GM18907 (cell line): ENCODE measurements at regions not wholly inside any gene's neighbourhood (a gene's known extent, or its start where the extent isn't known, plus 50 kb on each side); places are given as distances from the start of the nearest gene placed in this dataset.

Experiments
- ATAC-seq: cut with Tn5 transposase; IDR thresholded peaks from one replicate; pipeline ENCODE4 v1.9.1; 2021; ENCODE audit warnings: mild to moderate bottlenecking, moderate library complexity; ENCODE audit not compliant: unreplicated experiment

DNA sequence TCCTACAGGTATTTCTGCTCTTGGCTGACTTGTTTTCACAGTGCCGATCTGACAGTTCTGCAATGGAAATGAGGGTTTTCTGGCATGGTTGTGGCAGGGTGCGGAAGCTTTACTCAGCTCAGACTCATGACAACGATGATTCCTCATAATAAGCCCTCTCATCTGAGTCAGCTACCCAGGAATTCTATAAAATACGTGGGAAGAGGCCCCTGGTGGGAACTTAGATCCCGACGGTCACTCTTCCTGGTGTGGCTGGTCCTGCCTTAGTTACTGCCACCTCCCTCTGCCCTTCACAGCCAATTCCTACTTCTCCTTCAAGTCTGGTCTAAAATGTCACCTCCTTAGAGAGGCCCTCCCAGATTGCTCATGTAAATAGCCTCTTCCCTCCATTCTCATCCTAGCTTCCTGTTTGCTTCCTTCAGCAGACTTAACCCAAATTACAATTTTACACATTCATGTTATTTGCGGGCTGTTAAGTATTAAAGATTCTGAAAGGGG lies 104.2 kb upstream of the MAP1LC3B2 start:
- no peak for ATAC-seq

DNA sequence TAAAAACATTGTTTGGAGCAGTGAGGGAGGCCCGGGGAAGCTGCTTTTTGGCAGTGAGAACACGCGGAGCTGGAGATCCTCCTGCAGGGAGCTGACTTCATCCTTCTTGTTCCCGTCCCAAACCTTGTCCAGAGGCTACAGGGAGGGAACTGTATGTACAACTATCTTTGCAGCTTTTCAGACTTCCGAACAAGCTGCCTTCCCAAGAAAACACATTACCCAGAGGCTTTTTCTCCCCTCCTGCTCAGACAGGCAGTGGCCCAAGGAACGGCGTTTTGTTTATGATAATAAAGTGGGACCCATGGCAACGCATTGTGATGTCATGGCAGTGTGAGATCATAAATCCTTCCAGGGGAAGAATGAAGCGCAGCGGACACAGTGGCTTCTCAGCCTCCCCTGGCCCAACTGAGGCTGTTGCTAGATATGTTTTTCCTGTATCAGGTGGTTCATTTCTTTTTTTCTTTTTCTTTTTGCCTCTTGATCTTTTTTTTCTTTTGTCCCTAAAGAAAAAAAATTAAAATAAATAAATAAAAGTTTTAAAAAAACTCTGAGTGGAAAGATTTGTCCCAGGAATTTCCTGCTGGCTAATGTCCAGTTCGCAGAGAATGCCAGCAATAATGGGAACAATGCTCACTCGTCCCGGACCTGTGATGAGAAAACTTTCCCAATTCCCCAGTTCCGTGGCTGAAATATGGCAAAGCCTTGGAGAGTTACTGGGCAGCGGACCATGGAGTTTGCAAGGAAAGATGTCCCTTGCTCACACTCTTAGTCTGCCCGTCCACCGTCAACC lies 103.4 kb upstream of the MAP1LC3B2 start:
- no peak for ATAC-seq

DNA sequence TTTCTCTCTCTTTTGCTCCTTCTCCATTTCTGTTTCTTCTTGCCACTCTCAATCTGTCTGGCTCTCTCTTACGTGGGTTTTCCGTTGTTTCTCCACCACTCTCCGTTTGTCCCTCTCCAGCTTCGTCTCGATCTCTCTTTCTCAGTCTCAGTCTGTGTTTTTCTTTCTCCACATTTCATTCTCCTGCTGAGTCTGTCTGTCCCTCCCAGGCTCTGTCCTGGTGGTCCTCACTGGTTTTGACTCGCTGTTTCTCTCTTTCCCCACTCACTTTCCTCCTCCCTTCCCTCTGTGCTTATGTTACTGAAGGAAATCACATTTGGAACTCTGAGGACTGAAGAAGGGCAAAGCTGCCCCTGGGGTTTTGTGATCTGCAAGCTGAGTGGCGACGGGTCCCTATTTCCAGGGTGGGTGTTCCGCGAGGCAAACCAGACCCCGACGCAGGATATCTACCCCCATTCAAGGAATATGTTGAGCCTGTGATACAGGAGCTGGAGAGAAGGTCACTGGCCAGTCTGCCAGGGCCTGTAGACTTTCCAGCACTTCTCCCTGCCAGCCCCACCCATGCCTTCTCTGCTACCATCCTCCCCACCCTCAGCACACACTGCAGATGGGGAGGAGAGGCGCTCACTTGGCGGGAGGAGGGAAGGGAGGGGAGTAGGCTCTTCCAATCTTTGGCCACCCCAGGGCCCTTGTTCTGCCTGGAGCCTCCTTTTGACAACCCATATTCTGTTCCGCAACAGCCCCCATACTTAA lies 102.7 kb upstream of the MAP1LC3B2 start:
- ATAC-seq: no peak

DNA sequence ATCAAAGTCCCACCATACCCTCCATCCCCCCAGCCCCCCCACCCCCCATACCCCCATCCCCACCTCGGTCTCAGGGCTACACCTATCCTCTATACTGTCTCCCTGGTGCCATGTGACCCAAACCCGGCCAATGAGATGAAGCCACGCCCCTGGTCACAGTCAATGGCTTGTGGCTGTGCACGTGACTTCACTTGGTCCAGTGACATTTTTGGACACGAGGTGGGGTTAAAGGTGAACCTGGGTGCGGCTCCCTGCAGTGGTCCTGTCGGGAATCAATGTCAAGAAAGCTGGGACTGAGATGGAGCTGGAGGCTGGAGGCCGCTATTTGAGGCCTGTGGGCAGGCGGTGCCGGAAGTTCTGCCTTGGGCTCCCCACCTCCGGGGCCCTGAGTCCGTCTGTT lies 100.7 kb upstream of the MAP1LC3B2 start:
- ATAC-seq: no peak

DNA sequence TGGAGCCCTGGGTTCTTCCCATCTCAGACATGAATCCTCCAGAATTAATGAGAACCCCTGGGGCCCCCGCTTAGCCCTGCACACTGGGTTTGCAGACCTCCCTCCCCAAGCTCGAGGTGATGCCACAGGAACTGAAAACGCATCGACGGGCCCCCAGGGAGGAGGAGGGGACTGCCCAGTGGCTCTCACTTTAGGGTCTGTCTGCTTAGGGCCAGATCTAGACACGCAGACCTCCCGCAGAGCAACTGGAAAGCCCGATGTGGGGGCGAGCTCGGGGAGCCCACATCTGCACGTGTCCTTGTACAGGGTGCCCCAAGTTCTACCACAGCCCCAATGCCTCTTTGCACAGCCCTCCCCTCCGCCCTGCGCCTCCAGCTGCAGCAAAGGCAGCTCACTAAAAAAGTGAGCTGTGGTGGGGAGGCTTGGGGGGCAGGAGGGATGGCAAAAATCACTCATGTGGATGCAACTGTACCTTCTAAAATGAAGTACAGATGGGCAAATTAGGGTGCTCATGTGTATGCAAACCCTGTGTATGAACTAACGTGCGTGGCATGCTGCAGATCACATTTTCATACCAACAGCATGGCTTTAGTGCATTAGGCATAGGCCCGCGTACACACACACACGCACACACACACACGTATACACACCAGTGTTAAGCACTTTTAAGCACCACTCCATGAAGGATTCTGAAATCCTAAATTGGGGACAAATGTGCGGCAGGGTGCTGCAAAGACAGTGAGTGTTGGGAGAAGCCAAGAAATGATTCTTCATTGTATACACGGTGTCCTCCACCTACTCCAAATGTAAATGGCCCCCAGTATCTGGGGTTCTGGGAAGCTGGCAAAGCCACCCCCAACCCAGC lies 99.9 kb upstream of the MAP1LC3B2 start:
- ATAC-seq: no peak

- no peak for ATAC-seq
These were observed 99.1 kb upstream of the MAP1LC3B2 start for GRCh38 chr12:116459916-116460663.

DNA sequence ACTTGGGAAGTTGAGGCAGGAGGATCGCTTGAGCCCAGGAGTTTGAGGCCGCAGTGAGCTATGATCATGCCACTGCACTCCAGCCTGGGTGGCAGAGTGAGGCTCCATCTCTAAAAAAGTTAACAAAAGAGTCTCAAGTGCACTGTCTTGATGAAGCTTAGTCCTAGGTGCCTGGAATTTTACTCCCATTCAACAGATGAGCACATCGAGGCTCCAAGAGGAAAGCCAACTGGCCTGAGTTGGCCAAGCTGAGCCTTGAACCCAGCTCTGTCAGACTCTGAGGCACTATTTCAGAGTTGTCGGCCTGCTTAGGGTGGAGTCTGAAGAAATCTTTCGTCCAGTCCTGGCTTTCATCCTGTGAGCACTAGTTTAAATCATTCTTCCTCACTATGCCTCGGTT lies 98.1 kb upstream of the MAP1LC3B2 start:
- ATAC-seq: no peak

- ATAC-seq: no peak
These were observed 95.8 kb upstream of the MAP1LC3B2 start for GRCh38 chr12:116463366-116463765.

- ATAC-seq: no peak
These were observed 93.8 kb upstream of the MAP1LC3B2 start for GRCh38 chr12:116465407-116465806.

- ATAC-seq: no peak
These were observed 93.3 kb upstream of the MAP1LC3B2 start for GRCh38 chr12:116465856-116466255.

- no peak for ATAC-seq
These were observed 92.6 kb upstream of the MAP1LC3B2 start for GRCh38 chr12:116466536-116466935.

DNA sequence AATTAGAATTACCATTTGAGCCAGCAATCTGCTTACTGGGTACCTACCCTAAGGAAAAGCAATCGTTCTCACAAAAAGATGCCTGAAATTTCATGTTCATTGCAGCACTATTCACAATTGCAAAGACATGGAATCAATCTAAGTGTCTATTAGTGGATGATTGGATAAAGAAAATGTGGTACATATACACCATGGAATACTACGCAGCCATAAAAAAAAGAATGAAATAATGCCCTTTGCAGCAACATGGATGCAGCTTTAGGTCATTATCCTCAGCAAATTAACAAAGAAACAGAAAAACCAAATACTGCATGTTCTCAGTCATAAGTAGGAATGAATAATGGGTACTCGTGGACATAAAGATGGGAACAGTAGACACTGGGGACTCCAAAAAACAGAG lies 89.8 kb upstream of the MAP1LC3B2 start:
- no peak for ATAC-seq

- no peak for ATAC-seq
These were observed 87.6 kb upstream of the MAP1LC3B2 start for GRCh38 chr12:116471544-116471943.

DNA sequence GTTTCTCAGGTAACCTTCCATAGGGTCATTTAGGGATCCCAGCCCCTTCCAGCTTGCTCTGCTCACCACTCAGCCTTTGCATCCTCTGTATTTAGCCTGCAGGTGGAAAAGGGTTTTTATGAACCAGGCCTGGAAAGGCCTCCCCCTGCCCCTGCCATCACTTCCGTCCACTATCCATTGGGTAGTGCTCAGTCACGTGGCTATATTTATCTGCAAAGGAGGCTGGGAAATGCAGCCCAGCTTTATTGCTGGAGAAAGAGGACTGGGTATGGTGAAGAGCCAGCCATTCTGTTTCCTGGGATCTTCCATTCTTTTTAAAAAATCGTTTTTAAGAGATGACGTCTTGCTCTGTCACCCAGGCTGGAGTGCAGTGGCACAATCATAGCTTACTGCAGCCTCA lies 87.0 kb upstream of the MAP1LC3B2 start:
- ATAC-seq: no peak

- ATAC-seq: no peak
These were observed 85.8 kb upstream of the MAP1LC3B2 start for GRCh38 chr12:116473416-116473815.

- ATAC-seq: no peak
These were observed 84.8 kb upstream of the MAP1LC3B2 start for GRCh38 chr12:116474331-116474730.

DNA sequence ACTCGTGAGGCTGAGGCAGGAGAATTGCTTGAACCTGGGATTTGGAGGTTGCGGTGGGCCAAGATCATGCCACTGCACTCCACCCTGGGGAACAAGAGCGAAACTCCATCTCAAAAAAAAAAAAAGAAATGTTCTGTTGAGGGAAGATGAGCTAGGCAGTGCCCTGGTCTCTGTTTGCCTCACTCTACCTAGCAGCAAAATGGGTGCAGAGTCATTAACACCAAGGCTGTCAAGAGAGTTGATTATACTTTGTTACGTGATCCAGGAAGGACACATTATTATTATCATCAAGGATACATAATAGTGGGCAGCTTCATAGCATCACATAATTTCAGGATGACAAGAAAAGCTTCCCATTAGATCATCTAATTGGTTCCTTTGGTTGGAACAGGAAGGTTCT lies 84.3 kb upstream of the MAP1LC3B2 start:
- no peak for ATAC-seq

- no peak for ATAC-seq
These were observed 82.9 kb upstream of the MAP1LC3B2 start for GRCh38 chr12:116476227-116476822.

DNA sequence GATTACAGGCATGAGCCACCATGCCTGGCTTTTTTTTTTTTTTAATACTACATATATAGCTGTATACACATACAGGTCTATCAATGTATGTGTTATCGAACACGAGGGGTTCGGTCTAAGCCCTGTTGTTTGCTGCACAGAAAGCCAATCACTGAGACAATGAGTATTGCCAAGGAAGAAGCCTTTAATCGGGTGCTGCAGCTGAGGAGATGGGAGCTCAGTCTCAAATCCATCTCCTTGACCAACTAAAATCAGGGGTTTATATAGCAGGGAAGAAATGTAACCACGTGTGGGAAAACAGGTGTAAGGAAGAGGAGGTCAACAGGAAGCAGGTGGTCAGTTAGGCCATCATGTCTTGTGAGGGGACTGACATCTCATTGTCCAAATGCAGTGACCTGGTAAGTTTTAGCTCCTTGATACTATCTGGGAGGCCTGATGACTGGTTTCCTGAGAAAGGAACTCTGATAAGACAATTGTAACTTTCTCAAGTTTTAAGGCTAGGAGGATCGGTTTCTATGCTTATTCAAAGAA lies 80.9 kb upstream of the MAP1LC3B2 start:
- no peak for ATAC-seq
